GM21528 (cell line): ENCODE measurements at regions not wholly inside any gene's neighbourhood (a gene's known extent, or its start where the extent isn't known, plus 50 kb on each side); places are given as distances from the start of the nearest gene placed in this dataset.
"Not testable (repeated sequence)": the region's sequence is repeated elsewhere in the genome, so short reads cannot be mapped to it uniquely, and the experiment has no call there.

Experiments used
- ATAC-seq: cut with Tn5 transposase; IDR thresholded peaks from one replicate; pipeline ENCODE4 v1.9.1; 2021; ENCODE audit warnings: mild to moderate bottlenecking, moderate library complexity; ENCODE audit not compliant: unreplicated experiment, low FRiP score

- not testable (repeated sequence) for ATAC-seq
Measured at GRCh38 chr18:76611750-76612045, 116.7 kb upstream of the ZNF516 start.

GRCh38 chr18:76610933-76611749 is 116.1 kb upstream of the ZNF516 start:
- ATAC-seq: no peak

- ATAC-seq: no peak
Measured at GRCh38 chr18:76610012-76610411, 115.0 kb upstream of the ZNF516 start.

GRCh38 chr18:76605341-76605929 is 110.4 kb upstream of the ZNF516 start:
- ATAC-seq: no peak

GRCh38 chr18:76604935-76605240 is 109.8 kb upstream of the ZNF516 start:
- ATAC-seq: no peak

GRCh38 chr18:76604108-76604934 is 109.3 kb upstream of the ZNF516 start:
- no peak for ATAC-seq

GRCh38 chr18:76602191-76602590 is 107.1 kb upstream of the ZNF516 start:
- no peak for ATAC-seq

- ATAC-seq: not testable (repeated sequence)
Measured at GRCh38 chr18:76600076-76600475, 105.0 kb upstream of the ZNF516 start.

GRCh38 chr18:76594966-76595365 is 99.9 kb upstream of the ZNF516 start:
- no peak for ATAC-seq

- no peak for ATAC-seq
Measured at GRCh38 chr18:76593843-76594242, 98.8 kb upstream of the ZNF516 start.

GRCh38 chr18:76592981-76593381 is 97.9 kb upstream of the ZNF516 start:
- no peak for ATAC-seq

GRCh38 chr18:76592096-76592495 is 97.1 kb upstream of the ZNF516 start:
- no peak for ATAC-seq

- ATAC-seq: no peak
Measured at GRCh38 chr18:76589866-76590265, 94.8 kb upstream of the ZNF516 start.

GRCh38 chr18:76589316-76589715 is 94.3 kb upstream of the ZNF516 start:
- ATAC-seq: no peak

GRCh38 chr18:76588601-76589226 is 93.7 kb upstream of the ZNF516 start:
- ATAC-seq: no peak

GRCh38 chr18:76587879-76588271 is 92.8 kb upstream of the ZNF516 start:
- ATAC-seq: no peak

- ATAC-seq: no peak
Measured at GRCh38 chr18:76587147-76587878, 92.3 kb upstream of the ZNF516 start.

- no peak for ATAC-seq
Measured at GRCh38 chr18:76584414-76585310, 89.6 kb upstream of the ZNF516 start.

GRCh38 chr18:76581261-76581660 is 86.2 kb upstream of the ZNF516 start:
- no peak for ATAC-seq
